ENCODE measurements at regions not wholly inside any gene's neighbourhood (a gene's known extent, or its start where the extent isn't known, plus 50 kb on each side); places are given as distances from the start of the nearest gene placed in this dataset.

- no peak for DNase-seq
These were observed 708.6 kb upstream of the MARCKS start for GRCh38 chr6:113148566-113148965.

GRCh38 chr6:113149511-113149910 lies 707.6 kb upstream of the MARCKS start:
- no peak for DNase-seq

- no peak for DNase-seq
These were observed 696.7 kb upstream of the MARCKS start for GRCh38 chr6:113160306-113161017.

- DNase-seq: no peak
These were observed 696.2 kb upstream of the MARCKS start for GRCh38 chr6:113161018-113161315.

GRCh38 chr6:113162739-113163138 lies 694.4 kb upstream of the MARCKS start:
- no peak for DNase-seq

GRCh38 chr6:113168057-113168456 lies 689.1 kb upstream of the MARCKS start:
- DNase-seq: no peak

GRCh38 chr6:113169484-113169883 lies 687.7 kb upstream of the MARCKS start:
- DNase-seq: no peak

- no peak for DNase-seq
These were observed 686.7 kb upstream of the MARCKS start for GRCh38 chr6:113170454-113170853.

GRCh38 chr6:113171882-113172281 lies 685.3 kb upstream of the MARCKS start:
- DNase-seq: no peak

GRCh38 chr6:113172531-113172966 lies 684.6 kb upstream of the MARCKS start:
- DNase-seq: peak; percentile 30

- DNase-seq: no peak
These were observed 678.8 kb upstream of the MARCKS start for GRCh38 chr6:113178349-113178748.

- no peak for DNase-seq
These were observed 676.0 kb upstream of the MARCKS start for GRCh38 chr6:113181164-113181563.

- no peak for DNase-seq
These were observed 674.6 kb upstream of the MARCKS start for GRCh38 chr6:113182370-113183141.

- no peak for DNase-seq
These were observed 672.9 kb upstream of the MARCKS start for GRCh38 chr6:113184291-113184690.

GRCh38 chr6:113184736-113185135 lies 672.4 kb upstream of the MARCKS start:
- DNase-seq: no peak

- DNase-seq: no peak
These were observed 671.8 kb upstream of the MARCKS start for GRCh38 chr6:113185299-113185698.

- no peak for DNase-seq
These were observed 669.5 kb upstream of the MARCKS start for GRCh38 chr6:113187661-113188060.

GRCh38 chr6:113188962-113189361 lies 668.2 kb upstream of the MARCKS start:
- DNase-seq: no peak

GRCh38 chr6:113190170-113190569 lies 667.0 kb upstream of the MARCKS start:
- no peak for DNase-seq

GRCh38 chr6:113194090-113194489 lies 663.1 kb upstream of the MARCKS start:
- DNase-seq: no peak

GRCh38 chr6:113202852-113203714 lies 654.1 kb upstream of the MARCKS start:
- DNase-seq: no peak

- DNase-seq: no peak
These were observed 653.4 kb upstream of the MARCKS start for GRCh38 chr6:113203715-113204110.

- no peak for DNase-seq
These were observed 651.6 kb upstream of the MARCKS start for GRCh38 chr6:113205553-113205952.
